H7 (cell line): ENCODE measurements at regions not wholly inside any gene's neighbourhood (a gene's known extent, or its start where the extent isn't known, plus 50 kb on each side); places are given as distances from the start of the nearest gene placed in this dataset.
A peak's percentile ranks its signal among the peaks of the same experiment; 100 is the strongest.
"Not testable (repeated sequence)": the region's sequence is repeated elsewhere in the genome, so short reads cannot be mapped to it uniquely, and the experiment has no call there.

ENCODE experiments used
- DNase-seq: peaks from one replicate; pipeline ENCODE4 v3.0.0; 2012
- H3K27me3 ChIP-seq: 2 replicates; pipeline ENCODE4 v1.6.0; 2011; ENCODE audit warnings: mild to moderate bottlenecking, low read length; ENCODE audit not compliant: control insufficient read depth, insufficient read depth
- H3K36me3 ChIP-seq: replicated peaks from 2 replicates; pipeline ENCODE4 v1.5.1; 2011; ENCODE audit warnings: low read length; ENCODE audit not compliant: control insufficient read depth, insufficient read depth
- H3K4me3 ChIP-seq: 2 replicates; pipeline ENCODE4 v1.5.1; 2011; ENCODE audit warnings: low read depth, mild to moderate bottlenecking, control low read depth, low read length, moderate library complexity; ENCODE audit not compliant: insufficient read depth

- Histone ChIP-seq H3K36me3 (no peaks in the 10 kb centered on the region), H3K4me3 (no peak overlapping the region), H3K27me3 (no peaks in the 10 kb centered on the region)
- no peak for DNase-seq
Observed at GRCh38 chr2:116160657-116161056, 1653.8 kb upstream of the DDX18 start.

- no peak for DNase-seq
Observed at GRCh38 chr2:116162395-116162794, 1652.1 kb upstream of the DDX18 start.

GRCh38 chr2:116167107-116167506 lies 1647.4 kb upstream of the DDX18 start:
- Histone ChIP-seq H3K27me3 (no peaks in the 10 kb centered on the region), H3K4me3 (no peak overlapping the region), H3K36me3 (no peaks in the 10 kb centered on the region)
- no peak for DNase-seq

More at GRCh38 chr2:116162395-116162794, 1652.1 kb upstream of the DDX18 start:
- no peaks in the 10 kb centered on the region for H3K36me3 ChIP-seq
- H3K27me3 ChIP-seq, result no peaks in the 10 kb centered on the region
- no peak overlapping the region for H3K4me3 ChIP-seq

GRCh38 chr2:116180072-116180471 lies 1634.4 kb upstream of the DDX18 start:
- H3K4me3 ChIP-seq, result no peak overlapping the region
- H3K27me3 ChIP-seq, result no peaks in the 10 kb centered on the region
- peak; percentile 1 for DNase-seq
- H3K36me3 ChIP-seq, result no peaks in the 10 kb centered on the region

- DNase-seq, H3K27me3 ChIP-seq, H3K4me3 ChIP-seq, H3K36me3 ChIP-seq: not testable (repeated sequence)
Observed at GRCh38 chr2:116190684-116191083, 1623.8 kb upstream of the DDX18 start.

GRCh38 chr2:116200086-116200485 lies 1614.4 kb upstream of the DDX18 start:
- H3K36me3 ChIP-seq, result no peaks in the 10 kb centered on the region
- DNase-seq, result no peak
- H3K4me3 ChIP-seq, result no peak overlapping the region
- no peaks in the 10 kb centered on the region for H3K27me3 ChIP-seq

GRCh38 chr2:116211719-116212118 lies 1602.8 kb upstream of the DDX18 start:
- Histone ChIP-seq H3K27me3 (no peaks in the 10 kb centered on the region), H3K36me3 (no peaks in the 10 kb centered on the region), H3K4me3 (no peak overlapping the region)
- DNase-seq, result no peak

- H3K4me3 ChIP-seq, result no peak overlapping the region
- DNase-seq, result no peak
- H3K36me3 ChIP-seq, result no peaks in the 10 kb centered on the region
- H3K27me3 ChIP-seq, result no peaks in the 10 kb centered on the region
Observed at GRCh38 chr2:116222793-116223192, 1591.7 kb upstream of the DDX18 start.

GRCh38 chr2:116223912-116224311 lies 1590.6 kb upstream of the DDX18 start:
- Histone ChIP-seq H3K36me3 (no peaks in the 10 kb centered on the region), H3K27me3 (no peaks in the 10 kb centered on the region), H3K4me3 (no peak overlapping the region)
- no peak for DNase-seq

GRCh38 chr2:116224610-116225009 lies 1589.9 kb upstream of the DDX18 start:
- DNase-seq, result no peak
- Histone ChIP-seq H3K4me3 (no peak overlapping the region), H3K36me3 (no peaks in the 10 kb centered on the region), H3K27me3 (no peaks in the 10 kb centered on the region)

- no peaks in the 10 kb centered on the region for H3K27me3 ChIP-seq
- H3K4me3 ChIP-seq, result no peak overlapping the region
- DNase-seq, result no peak
- H3K36me3 ChIP-seq, result no peaks in the 10 kb centered on the region
Observed at GRCh38 chr2:116238511-116238910, 1576.0 kb upstream of the DDX18 start.

- Histone ChIP-seq H3K36me3 (no peaks in the 10 kb centered on the region), H3K27me3 (no peaks in the 10 kb centered on the region), H3K4me3 (no peak overlapping the region)
- no peak for DNase-seq
Observed at GRCh38 chr2:116250376-116250775, 1564.1 kb upstream of the DDX18 start.

GRCh38 chr2:116264872-116265271 lies 1549.6 kb upstream of the DDX18 start:
- DNase-seq, result no peak
- Histone ChIP-seq H3K4me3 (no peak overlapping the region), H3K36me3 (no peaks in the 10 kb centered on the region), H3K27me3 (no peaks in the 10 kb centered on the region)

GRCh38 chr2:116269040-116269439 lies 1545.5 kb upstream of the DDX18 start:
- Histone ChIP-seq H3K36me3 (no peaks in the 10 kb centered on the region), H3K27me3 (no peaks in the 10 kb centered on the region), H3K4me3 (no peak overlapping the region)
- no peak for DNase-seq

- no peaks in the 10 kb centered on the region for H3K36me3 ChIP-seq
- H3K27me3 ChIP-seq, result no peaks in the 10 kb centered on the region
- DNase-seq, result no peak
- no peak overlapping the region for H3K4me3 ChIP-seq
Observed at GRCh38 chr2:116304328-116304727, 1510.2 kb upstream of the DDX18 start.

- no peaks in the 10 kb centered on the region for H3K27me3 ChIP-seq
- no peaks in the 10 kb centered on the region for H3K36me3 ChIP-seq
- no peak overlapping the region for H3K4me3 ChIP-seq
- DNase-seq, result no peak
Observed at GRCh38 chr2:116317111-116317510, 1497.4 kb upstream of the DDX18 start.
